ENCODE measurements at regions not wholly inside any gene's neighbourhood (a gene's known extent, or its start where the extent isn't known, plus 50 kb on each side); places are given as distances from the start of the nearest gene placed in this dataset.
"Not testable (repeated sequence)": the region's sequence is repeated elsewhere in the genome, so short reads cannot be mapped to it uniquely, and the experiment has no call there.

GRCh38 chr10:30683496-30683895 lies 53.9 kb upstream of the LYZL2 start:
- H3K27me3 Mint-ChIP-seq (ENCODE audit: low read depth), result peaks cover 3% of the 10 kb centered on the region
- TF ChIP-seq CTCF (conservative IDR thresholded peaks at IDR 0.05), result no peak
- DNase-seq (ENCODE audit: low read depth, low spot score), result no peak

GRCh38 chr10:30682377-30683199 lies 53.0 kb upstream of the LYZL2 start:
- H3K4me1 Mint-ChIP-seq, result peaks cover 28% of the 10 kb centered on the region
- not testable (repeated sequence) for H3K9me3 Mint-ChIP-seq; H3K27me3 Mint-ChIP-seq (ENCODE audit: low read depth); H3K36me3 Mint-ChIP-seq (ENCODE audit: low read depth); DNase-seq (ENCODE audit: low read depth, low spot score); H3K4me3 Mint-ChIP-seq; H3K27ac Mint-ChIP-seq (ENCODE audit: unreplicated experiment)

More at GRCh38 chr10:30683496-30683895, 53.9 kb upstream of the LYZL2 start:
- Mint-ChIP-seq H3K27ac (ENCODE audit: unreplicated experiment) (no peak overlapping the region), H3K9me3 (peaks cover 10% of the 10 kb centered on the region), H3K4me1 (peaks cover 33% of the 10 kb centered on the region), H3K36me3 (ENCODE audit: low read depth) (peaks cover 8% of the 10 kb centered on the region), H3K4me3 (no peak overlapping the region)

GRCh38 chr10:30680908-30681307 lies 51.4 kb upstream of the LYZL2 start:
- Mint-ChIP-seq H3K4me1 (peaks cover 25% of the 10 kb centered on the region), H3K27ac (ENCODE audit: unreplicated experiment) (peak overlapping the region; percentile 9), H3K4me3 (no peak overlapping the region), H3K36me3 (ENCODE audit: low read depth) (peaks cover 8% of the 10 kb centered on the region), H3K27me3 (ENCODE audit: low read depth) (peaks cover 3% of the 10 kb centered on the region), H3K9me3 (peaks cover 10% of the 10 kb centered on the region)
- TF ChIP-seq CTCF (conservative IDR thresholded peaks at IDR 0.05), result no peak
- DNase-seq (ENCODE audit: low read depth, low spot score), result no peak
